Transverse colon (tissue), 3 donors: ENCODE measurements at regions not wholly inside any gene's neighbourhood (a gene's known extent, or its start where the extent isn't known, plus 50 kb on each side); places are given as distances from the start of the nearest gene placed in this dataset.

Experiments
- CTCF ChIP-seq, 5 experiments: fragments of 200-600 bp in 3 of 5; fragments of 450-650 bp in 2 of 5; sonication (generic) in 3 of 5; IDR thresholded peaks; 1 replicate in 2 of 5; 2 replicates in 3 of 5; pipeline ENCODE4 v1.5.1; 2016 to 2017; ENCODE audit warnings: antibody characterized with exemption in 5 of 5, inconsistent platforms in 3 of 5, mild to moderate bottlenecking in 2 of 5, moderate library complexity in 1 of 5
- EP300 ChIP-seq: sonication (generic); formaldehyde crosslinking; IDR thresholded peaks from one replicate; pipeline ENCODE4 v1.6.1; 2017; ENCODE audit warnings: antibody characterized with exemption, low read depth
- POLR2A ChIP-seq: fragments of 450-650 bp; IDR thresholded peaks from one replicate; pipeline ENCODE4 v1.6.1; 2016; ENCODE audit warnings: antibody characterized with exemption, mild to moderate bottlenecking, moderate library complexity

- no peak for TF ChIP-seq CTCF (IDR thresholded peaks at IDR 0.05)
- TF ChIP-seq EP300, result no peak
- no peak for TF ChIP-seq POLR2A
Observed at GRCh38 chr2:221677688-221678087, 105.6 kb upstream of the EPHA4 start.
